SU-DHL-6 (cell line): ENCODE measurements at regions not wholly inside any gene's neighbourhood (a gene's known extent, or its start where the extent isn't known, plus 50 kb on each side); places are given as distances from the start of the nearest gene placed in this dataset.

Experiments
- EZH2phosphoT487 ChIP-seq: fragments of 200-600 bp; sonication (generic), shearing (Covaris generic); conservative IDR thresholded peaks from 2 replicates; pipeline ENCODE4 v1.6.1; 2018; ENCODE audit warnings: mild to moderate bottlenecking, antibody characterized with exemption, low read length, moderate library complexity, mixed read lengths
- TF ChIP-seq, protein P1 (sequence below): fragments of 200-600 bp; sonication (generic); IDR thresholded peaks from one replicate; pipeline ENCODE4 v1.5.1; 2017; ENCODE audit warnings: antibody characterized with exemption, mild to moderate bottlenecking, low read length, moderate library complexity; ENCODE audit not compliant: insufficient read depth, poor library complexity, severe bottlenecking

DNA sequence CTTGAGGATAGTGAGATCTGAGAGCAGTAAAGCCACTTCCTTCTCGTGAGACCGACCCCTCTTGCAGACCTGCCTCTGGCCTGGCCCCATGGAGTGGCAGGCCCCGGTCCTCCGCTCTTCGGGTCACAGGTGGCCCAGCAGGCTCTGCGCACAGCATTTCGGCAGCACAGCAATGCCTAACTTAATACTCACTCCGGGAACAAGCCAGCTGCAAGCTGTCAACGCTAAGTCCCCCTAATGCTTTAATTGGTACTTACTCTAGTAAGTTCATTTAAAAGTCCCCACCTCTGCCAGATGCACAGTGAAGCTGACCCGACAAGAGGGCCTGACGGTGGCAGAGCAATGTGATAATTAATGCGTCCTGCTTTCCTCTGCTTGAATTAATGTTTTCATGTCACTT, 349.3 kb upstream of the B3GAT1 start:
- TF ChIP-seq, protein P1, sequence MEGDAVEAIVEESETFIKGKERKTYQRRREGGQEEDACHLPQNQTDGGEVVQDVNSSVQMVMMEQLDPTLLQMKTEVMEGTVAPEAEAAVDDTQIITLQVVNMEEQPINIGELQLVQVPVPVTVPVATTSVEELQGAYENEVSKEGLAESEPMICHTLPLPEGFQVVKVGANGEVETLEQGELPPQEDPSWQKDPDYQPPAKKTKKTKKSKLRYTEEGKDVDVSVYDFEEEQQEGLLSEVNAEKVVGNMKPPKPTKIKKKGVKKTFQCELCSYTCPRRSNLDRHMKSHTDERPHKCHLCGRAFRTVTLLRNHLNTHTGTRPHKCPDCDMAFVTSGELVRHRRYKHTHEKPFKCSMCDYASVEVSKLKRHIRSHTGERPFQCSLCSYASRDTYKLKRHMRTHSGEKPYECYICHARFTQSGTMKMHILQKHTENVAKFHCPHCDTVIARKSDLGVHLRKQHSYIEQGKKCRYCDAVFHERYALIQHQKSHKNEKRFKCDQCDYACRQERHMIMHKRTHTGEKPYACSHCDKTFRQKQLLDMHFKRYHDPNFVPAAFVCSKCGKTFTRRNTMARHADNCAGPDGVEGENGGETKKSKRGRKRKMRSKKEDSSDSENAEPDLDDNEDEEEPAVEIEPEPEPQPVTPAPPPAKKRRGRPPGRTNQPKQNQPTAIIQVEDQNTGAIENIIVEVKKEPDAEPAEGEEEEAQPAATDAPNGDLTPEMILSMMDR = no peak
- no peak for TF ChIP-seq EZH2phosphoT487
